HEK293T (cell line): ENCODE measurements at regions not wholly inside any gene's neighbourhood (a gene's known extent, or its start where the extent isn't known, plus 50 kb on each side); places are given as distances from the start of the nearest gene placed in this dataset.
"Not testable (repeated sequence)": the region's sequence is repeated elsewhere in the genome, so short reads cannot be mapped to it uniquely, and the experiment has no call there.

Experiments used
- ARNT ChIP-seq: fragments of 450-650 bp; IDR thresholded peaks from 2 replicates; pipeline ENCODE4 v1.6.1; 2017; ENCODE audit warnings: mild to moderate bottlenecking
- BHLHE40 ChIP-seq: fragments of 450-650 bp; IDR thresholded peaks from 2 replicates; pipeline ENCODE4 v1.6.1; 2016; ENCODE audit warnings: mild to moderate bottlenecking, moderate library complexity, borderline replicate concordance
- FOXA1 ChIP-seq: fragments of 450-650 bp; IDR thresholded peaks from 2 replicates; pipeline ENCODE4 v1.6.1; 2016; ENCODE audit warnings: mild to moderate bottlenecking
- FOXK2 ChIP-seq: fragments of 450-650 bp; IDR thresholded peaks from 2 replicates; pipeline ENCODE4 v1.6.1; 2016; ENCODE audit warnings: mild to moderate bottlenecking
- FOXM1 ChIP-seq: fragments of 450-650 bp; IDR thresholded peaks from 2 replicates; pipeline ENCODE4 v1.6.1; 2017; ENCODE audit warnings: mild to moderate bottlenecking, borderline replicate concordance
- HDGF ChIP-seq: fragments of 450-650 bp; IDR thresholded peaks from 2 replicates; pipeline ENCODE4 v1.6.1; 2017; ENCODE audit warnings: antibody characterized with exemption, borderline replicate concordance
- NFRKB ChIP-seq: fragments of 450-650 bp; IDR thresholded peaks from 2 replicates; pipeline ENCODE4 v1.6.1; 2016; ENCODE audit warnings: mild to moderate bottlenecking, moderate library complexity
- PKNOX1 ChIP-seq: fragments of 450-650 bp; IDR thresholded peaks from 2 replicates; pipeline ENCODE4 v1.6.1; 2016
- SP1 ChIP-seq: fragments of 450-650 bp; IDR thresholded peaks from 2 replicates; pipeline ENCODE4 v1.6.1; 2017
- SUZ12 ChIP-seq: fragments of 450-650 bp; IDR thresholded peaks from 2 replicates; pipeline ENCODE4 v1.6.1; 2016; ENCODE audit warnings: mild to moderate bottlenecking
- ZNF384 ChIP-seq: fragments of 450-650 bp; IDR thresholded peaks from 2 replicates; pipeline ENCODE4 v1.6.1; 2016

GRCh38 chr2:118744682-118745181 is 102.7 kb downstream of the EN1 start:
- TF ChIP-seq FOXA1, NFRKB, HDGF, PKNOX1, BHLHE40, ARNT, FOXK2, SP1, SUZ12, ZNF384, FOXM1: not testable (repeated sequence)
